ENCODE measurements at regions not wholly inside any gene's neighbourhood (a gene's known extent, or its start where the extent isn't known, plus 50 kb on each side); places are given as distances from the start of the nearest gene placed in this dataset.
"Not testable (repeated sequence)": the region's sequence is repeated elsewhere in the genome, so short reads cannot be mapped to it uniquely, and the experiment has no call there.

- DNase-seq (ENCODE audit: low read depth in 1 of 2, low spot score in 1 of 2) = no peak
Measured at GRCh38 chr13:50156140-50156539, 140.9 kb downstream of the KCNRG start.

GRCh38 chr13:50156561-50157127 is 141.4 kb downstream of the KCNRG start:
- DNase-seq (ENCODE audit: low read depth in 1 of 2, low spot score in 1 of 2) = no peak

GRCh38 chr13:50158385-50159165 is 143.3 kb downstream of the KCNRG start:
- DNase-seq (ENCODE audit: low read depth in 1 of 2, low spot score in 1 of 2) = no peak

- DNase-seq (ENCODE audit: low read depth in 1 of 2, low spot score in 1 of 2) = no peak
Measured at GRCh38 chr13:50159607-50160006, 144.4 kb downstream of the KCNRG start.

- no peak for DNase-seq (ENCODE audit: low read depth in 1 of 2, low spot score in 1 of 2)
Measured at GRCh38 chr13:50161052-50161451, 145.8 kb downstream of the KCNRG start.

- no peak for DNase-seq (ENCODE audit: low read depth in 1 of 2, low spot score in 1 of 2)
Measured at GRCh38 chr13:50162001-50162400, 146.8 kb downstream of the KCNRG start.

GRCh38 chr13:50162567-50162966 is 147.3 kb downstream of the KCNRG start:
- no peak for DNase-seq (ENCODE audit: low read depth in 1 of 2, low spot score in 1 of 2)

- DNase-seq (ENCODE audit: low read depth in 1 of 2, low spot score in 1 of 2) = no peak
Measured at GRCh38 chr13:50167224-50167947, 152.1 kb downstream of the KCNRG start.

GRCh38 chr13:50167967-50168366 is 152.7 kb downstream of the KCNRG start:
- no peak for DNase-seq (ENCODE audit: low read depth in 1 of 2, low spot score in 1 of 2)

GRCh38 chr13:50168786-50169185 is 153.5 kb downstream of the KCNRG start:
- no peak for DNase-seq (ENCODE audit: low read depth in 1 of 2, low spot score in 1 of 2)

- DNase-seq (ENCODE audit: low read depth in 1 of 2, low spot score in 1 of 2) = no peak
Measured at GRCh38 chr13:50170447-50171037, 155.3 kb downstream of the KCNRG start.

GRCh38 chr13:50171590-50172282 is 156.5 kb downstream of the KCNRG start:
- DNase-seq (ENCODE audit: low read depth in 1 of 2, low spot score in 1 of 2) = no peak

GRCh38 chr13:50173045-50173444 is 157.8 kb downstream of the KCNRG start:
- DNase-seq (ENCODE audit: low read depth in 1 of 2, low spot score in 1 of 2) = not testable (repeated sequence)

GRCh38 chr13:50174630-50175029 is 159.4 kb downstream of the KCNRG start:
- no peak for DNase-seq (ENCODE audit: low read depth in 1 of 2, low spot score in 1 of 2)

GRCh38 chr13:50179977-50180376 is 164.7 kb downstream of the KCNRG start:
- DNase-seq (ENCODE audit: low read depth in 1 of 2, low spot score in 1 of 2) = no peak

GRCh38 chr13:50185769-50186763 is 170.8 kb downstream of the KCNRG start:
- not testable (repeated sequence) for DNase-seq (ENCODE audit: low read depth in 1 of 2, low spot score in 1 of 2)

- DNase-seq (ENCODE audit: low read depth in 1 of 2, low spot score in 1 of 2) = no peak
Measured at GRCh38 chr13:50187352-50188029, 172.2 kb downstream of the KCNRG start.

GRCh38 chr13:50188696-50189095 is 173.5 kb downstream of the KCNRG start:
- DNase-seq (ENCODE audit: low read depth in 1 of 2, low spot score in 1 of 2) = no peak

GRCh38 chr13:50189450-50189849 is 174.2 kb downstream of the KCNRG start:
- no peak for DNase-seq (ENCODE audit: low read depth in 1 of 2, low spot score in 1 of 2)
